Activated naive CD4-positive, alpha-beta T cell treated with anti-CD3 and anti-CD28 coated beads, Interleukin-2, amount 50 U/mL, for 16 hours (primary cell): ENCODE measurements at regions not wholly inside any gene's neighbourhood (a gene's known extent, or its start where the extent isn't known, plus 50 kb on each side); places are given as distances from the start of the nearest gene placed in this dataset.
"Not testable (repeated sequence)": the region's sequence is repeated elsewhere in the genome, so short reads cannot be mapped to it uniquely, and the experiment has no call there.

Experiments used
- DNase-seq: peaks from one replicate; pipeline ENCODE4 v3.0.0-alpha.2; 2020

- not testable (repeated sequence) for DNase-seq
Measured at GRCh38 chr4:49229243-49229642, 243.2 kb downstream of the CWH43 start.

GRCh38 chr4:49229713-49230112 is 243.6 kb downstream of the CWH43 start:
- DNase-seq = not testable (repeated sequence)

DNA sequence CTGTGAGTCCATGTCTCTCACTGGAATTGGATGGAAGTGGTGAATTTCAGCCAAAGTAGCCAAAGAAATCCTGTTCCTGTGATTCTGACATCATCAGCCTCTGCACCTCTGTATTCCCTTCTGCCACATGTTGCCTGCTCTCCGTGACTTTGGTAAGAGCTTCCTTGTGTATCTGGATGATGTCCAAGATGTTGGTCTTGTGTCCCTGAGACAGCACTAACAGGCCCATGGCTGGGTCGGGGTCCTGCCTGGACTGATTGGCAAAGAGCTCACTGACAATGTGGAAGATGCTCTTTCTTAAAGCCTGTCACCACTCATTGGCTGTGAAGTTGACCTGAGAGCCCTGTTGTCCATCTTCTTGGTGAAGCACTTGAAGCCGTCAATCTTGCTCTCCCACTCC is 247.3 kb downstream of the CWH43 start:
- not testable (repeated sequence) for DNase-seq

DNA sequence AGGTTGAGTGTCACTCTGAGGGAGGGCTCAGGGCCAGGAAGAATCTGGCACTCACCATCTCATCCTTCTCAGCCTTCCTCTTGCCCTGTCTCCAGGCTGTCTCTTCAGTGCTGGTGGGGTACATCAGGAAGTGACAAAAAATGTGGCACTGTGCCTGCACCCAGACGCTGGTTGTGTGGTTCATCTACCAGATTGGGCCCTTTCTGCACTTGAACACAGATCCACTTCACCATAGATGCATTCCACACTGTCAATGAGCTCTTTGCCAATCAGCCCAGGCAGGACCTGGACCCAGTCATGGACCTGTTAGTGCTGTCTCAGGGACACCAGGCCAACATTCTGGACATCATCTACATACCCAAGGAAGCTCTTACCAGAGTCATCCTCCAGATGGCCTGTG is 247.7 kb downstream of the CWH43 start:
- DNase-seq = not testable (repeated sequence)

DNA sequence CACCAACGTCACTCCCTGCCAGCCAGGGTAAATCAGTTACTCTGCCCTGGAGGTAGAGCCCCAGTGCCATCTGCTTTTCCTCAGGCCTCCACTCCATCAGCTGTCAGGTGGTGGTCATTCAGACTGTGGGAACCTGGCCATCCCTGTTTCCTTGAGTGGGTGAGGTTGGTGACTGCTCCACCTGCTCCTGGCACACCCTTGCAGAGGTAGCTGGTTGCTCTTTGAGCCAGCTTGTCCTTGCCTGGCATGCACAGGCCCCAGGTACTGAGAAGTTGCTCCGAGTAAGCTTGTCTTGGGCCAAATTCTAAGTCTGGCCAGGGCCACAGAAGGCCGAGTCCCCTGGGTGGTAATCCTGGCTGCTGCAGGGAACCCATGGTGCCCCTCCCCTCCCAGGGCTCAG is 248.3 kb downstream of the CWH43 start:
- DNase-seq = not testable (repeated sequence)

- not testable (repeated sequence) for DNase-seq
Measured at GRCh38 chr4:49235413-49236160, 249.5 kb downstream of the CWH43 start.

DNA sequence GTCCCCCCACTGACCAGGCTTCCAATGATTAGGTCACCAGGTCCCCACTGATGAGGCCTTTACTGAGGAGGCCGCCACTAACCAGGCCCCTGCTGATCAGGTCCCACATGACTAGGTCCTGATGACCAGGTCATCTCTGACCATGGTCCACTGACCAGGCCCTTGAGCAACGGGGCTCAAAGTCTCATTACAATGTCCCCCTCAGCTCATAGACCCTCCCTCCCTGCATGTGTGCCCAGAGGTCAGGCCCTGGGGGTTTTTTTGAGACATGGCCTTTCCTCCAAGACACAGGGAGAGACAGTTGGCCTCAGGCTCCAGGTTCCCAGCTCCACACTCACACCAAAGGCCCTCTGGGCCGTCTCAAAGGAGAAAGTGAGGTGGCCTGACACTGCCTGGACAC is 250.4 kb downstream of the CWH43 start:
- DNase-seq = not testable (repeated sequence)

- DNase-seq = not testable (repeated sequence)
Measured at GRCh38 chr4:49241295-49241694, 255.2 kb downstream of the CWH43 start.

GRCh38 chr4:49262786-49263185 is 276.7 kb downstream of the CWH43 start:
- DNase-seq = not testable (repeated sequence)

- DNase-seq = not testable (repeated sequence)
Measured at GRCh38 chr4:49270435-49270834, 284.4 kb downstream of the CWH43 start.

DNA sequence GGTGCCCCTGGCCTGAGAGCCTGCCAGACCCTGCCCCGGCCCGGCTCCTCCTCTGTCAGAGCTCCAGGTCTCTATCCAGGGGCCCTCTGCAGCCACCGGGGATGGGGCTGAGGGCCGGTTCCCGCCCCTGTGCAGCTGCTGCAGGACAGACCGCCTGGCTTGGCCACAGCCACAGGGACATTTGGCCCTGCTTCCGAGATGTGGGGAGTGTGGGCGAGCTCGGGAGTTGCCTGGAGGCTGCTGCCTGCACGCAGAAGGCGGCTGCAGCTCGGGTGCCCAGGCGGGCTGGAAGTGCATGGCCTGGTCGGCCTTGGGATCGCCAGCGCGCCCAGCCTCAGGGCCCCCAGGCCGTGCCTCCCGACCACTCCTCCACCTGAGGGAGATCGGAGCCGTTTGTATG is 284.8 kb downstream of the CWH43 start:
- DNase-seq = not testable (repeated sequence)

DNA sequence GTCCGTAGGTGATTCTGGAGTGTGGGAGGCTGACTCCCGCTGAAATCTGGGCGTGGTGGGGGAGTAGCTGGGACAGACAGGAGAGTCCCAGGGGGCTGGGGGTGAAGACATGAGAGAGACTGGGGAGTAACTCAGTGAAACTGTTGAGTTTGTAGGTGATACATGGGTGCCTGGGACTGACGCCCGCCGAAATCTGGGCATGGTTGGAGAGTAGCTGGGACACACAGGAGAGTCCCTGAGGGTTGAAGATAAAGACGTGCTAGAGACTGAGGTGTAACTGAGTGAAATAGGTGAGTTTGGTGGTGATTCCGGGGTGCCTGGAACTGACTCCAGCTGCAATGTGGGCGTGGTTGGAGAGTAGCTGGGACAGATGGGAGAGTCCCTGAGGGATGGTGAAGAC is 299.8 kb downstream of the CWH43 start:
- not testable (repeated sequence) for DNase-seq

DNA sequence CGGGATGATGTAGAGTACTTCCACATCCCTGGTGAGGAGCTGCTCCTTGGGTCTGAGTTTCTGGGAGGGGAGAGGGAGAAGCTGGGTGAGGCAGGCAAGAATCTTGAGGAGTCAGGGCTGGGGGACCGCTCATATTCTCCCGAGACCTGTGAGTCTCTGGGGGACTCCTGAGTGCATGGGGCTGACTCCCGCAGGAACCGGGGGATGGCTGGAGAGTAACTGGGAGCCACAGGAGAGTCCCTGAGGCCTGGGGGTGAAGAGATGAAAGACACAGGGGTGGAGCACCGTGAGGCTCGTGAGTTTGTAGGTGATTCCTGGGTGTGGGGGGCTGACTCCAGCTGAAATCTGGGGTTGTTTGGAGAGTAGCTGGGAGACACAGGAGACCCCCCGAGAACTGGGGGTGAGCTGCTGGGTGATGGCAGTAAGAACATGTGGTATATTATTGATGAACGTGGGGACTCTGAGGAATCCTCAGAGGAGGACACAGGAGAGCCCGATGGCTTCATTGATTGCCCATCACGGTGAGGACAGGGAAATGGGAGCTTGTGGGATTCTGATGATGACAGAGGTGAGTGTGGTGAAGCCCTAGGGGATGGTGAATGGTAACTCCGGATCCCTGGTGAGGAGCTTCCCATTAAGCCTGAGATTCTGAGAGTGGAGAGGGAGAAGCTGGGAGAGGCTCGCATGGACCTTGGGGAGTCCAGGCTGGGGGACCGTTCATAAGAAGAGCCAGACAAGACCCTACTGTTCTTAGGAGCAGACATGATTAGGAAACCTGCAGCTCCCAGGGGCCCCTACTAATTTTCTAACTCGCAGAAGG is 301.1 kb downstream of the CWH43 start:
- not testable (repeated sequence) for DNase-seq

GRCh38 chr4:49287893-49288292 is 301.8 kb downstream of the CWH43 start:
- not testable (repeated sequence) for DNase-seq

GRCh38 chr4:49288796-49289195 is 302.7 kb downstream of the CWH43 start:
- DNase-seq = not testable (repeated sequence)

- not testable (repeated sequence) for DNase-seq
Measured at GRCh38 chr4:49314815-49315214, 328.7 kb downstream of the CWH43 start.

- DNase-seq = not testable (repeated sequence)
Measured at GRCh38 chr4:49320725-49321410, 334.8 kb downstream of the CWH43 start.

DNA sequence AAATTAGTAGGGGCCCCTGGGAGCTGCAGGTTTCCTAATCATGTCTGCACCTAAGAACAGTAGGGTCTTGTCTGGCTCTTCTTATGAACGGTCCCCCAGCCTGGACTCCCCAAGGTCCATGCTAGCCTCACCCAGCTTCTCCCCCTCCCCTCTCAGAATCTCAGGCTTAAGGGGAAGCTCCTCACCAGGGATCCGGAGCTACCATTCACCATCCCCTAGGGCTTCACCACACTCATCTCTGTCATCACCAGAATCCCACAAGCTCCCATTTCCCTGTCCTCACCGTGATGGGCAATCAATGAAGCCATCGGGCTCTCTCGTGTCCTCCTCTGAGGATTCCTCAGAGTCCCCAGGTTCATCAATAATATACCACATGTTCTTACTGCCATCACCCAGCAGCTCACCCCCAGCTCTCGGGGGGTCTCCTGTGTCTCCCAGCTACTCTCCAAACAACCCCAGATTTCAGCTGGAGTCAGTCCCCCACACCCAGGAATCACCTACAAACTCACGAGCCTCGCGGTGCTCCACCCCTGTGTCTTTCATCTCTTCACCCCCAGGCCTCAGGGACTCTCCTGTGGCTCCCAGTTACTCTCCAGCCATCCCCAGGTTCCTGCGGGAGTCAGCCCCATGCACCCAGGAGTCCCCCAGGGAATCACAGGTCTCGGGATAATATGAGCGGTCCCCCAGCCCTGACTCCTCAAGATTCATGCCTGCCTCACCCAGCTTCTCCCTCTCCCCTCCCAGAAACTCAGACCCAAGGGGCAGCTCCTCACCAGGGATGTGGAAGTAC is 335.6 kb downstream of the CWH43 start:
- not testable (repeated sequence) for DNase-seq

DNA sequence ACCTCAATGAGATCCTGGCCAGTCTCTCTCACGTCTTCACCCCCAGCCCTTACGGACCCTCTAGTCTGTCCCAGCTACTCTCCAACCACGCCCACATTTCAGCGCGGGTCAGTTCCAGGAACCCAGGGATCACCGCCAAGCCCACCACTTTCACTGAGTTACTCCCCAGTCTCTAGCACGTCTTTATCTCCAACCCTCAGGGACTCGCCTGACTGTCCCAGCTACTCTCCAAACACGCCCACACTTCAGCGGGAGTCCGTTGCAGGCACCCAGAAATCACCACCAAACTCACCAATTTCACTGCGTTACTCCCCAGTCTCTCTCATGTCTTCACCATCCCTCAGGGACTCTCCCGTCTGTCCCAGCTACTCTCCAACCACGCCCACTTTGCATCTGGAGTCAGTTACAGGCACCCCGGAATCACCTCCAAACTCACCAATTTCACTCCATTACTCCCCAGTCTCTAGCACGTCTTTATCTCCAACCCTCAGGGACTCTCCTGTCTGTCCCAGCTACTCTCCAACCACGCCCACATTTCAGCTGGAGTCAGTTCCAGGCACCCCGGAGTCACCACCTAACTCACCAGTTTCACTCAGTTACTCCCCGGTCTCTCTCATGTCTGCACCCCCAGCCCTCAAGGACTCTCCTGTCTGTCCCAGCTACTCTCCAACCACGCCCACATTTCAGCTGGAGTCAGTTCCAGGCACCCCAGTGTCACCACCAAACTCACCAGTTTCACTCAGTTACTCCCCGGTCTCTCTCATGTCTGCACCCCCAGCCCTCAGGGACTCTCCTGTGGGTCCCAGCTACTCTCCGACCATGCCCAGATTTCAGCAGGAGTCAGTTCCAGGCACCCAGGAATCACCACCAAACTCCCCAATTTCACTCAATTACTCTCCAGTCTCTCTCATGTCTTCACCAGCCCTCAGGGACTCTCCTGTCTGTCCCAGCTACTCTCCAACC is 336.8 kb downstream of the CWH43 start:
- DNase-seq = not testable (repeated sequence)

GRCh38 chr4:49323573-49323940 is 337.5 kb downstream of the CWH43 start:
- not testable (repeated sequence) for DNase-seq
